Peyer's patch (tissue), 4 donors: ENCODE measurements at regions not wholly inside any gene's neighbourhood (a gene's known extent, or its start where the extent isn't known, plus 50 kb on each side); places are given as distances from the start of the nearest gene placed in this dataset.

ENCODE experiments used
- DNase-seq, 3 donors: peaks; one replicate each; pipeline ENCODE4 v3.0.0-alpha.2; 2017 to 2019
- H3K27ac ChIP-seq, 4 donors: fragments of 200-600 bp; sonication (generic); one replicate each; pipeline ENCODE4 v1.5.1; 2016 to 2019
- H3K27me3 ChIP-seq, 2 donors: fragments of 200-600 bp; sonication (generic); one replicate each; pipeline ENCODE4 v1.5.1; 2019
- H3K36me3 ChIP-seq, 3 donors: fragments of 200-600 bp; sonication (generic); one replicate each; pipeline ENCODE4 v1.5.1; 2016 to 2019
- H3K4me1 ChIP-seq, 4 donors: fragments of 200-600 bp; sonication (generic); one replicate each; pipeline ENCODE4 v1.5.1; 2016 to 2019
- H3K4me3 ChIP-seq, 4 donors: fragments of 200-600 bp; sonication (generic); 1 replicate in 3 of 4; 2 replicates in 1 of 4; pipeline ENCODE4 v1.5.1; 2016 to 2019; ENCODE audit warnings: mild to moderate bottlenecking in 1 of 4
- H3K9me3 ChIP-seq, 4 donors: fragments of 200-600 bp; sonication (generic); one replicate each; pipeline ENCODE4 v1.5.1; 2016 to 2019; ENCODE audit warnings: mild to moderate bottlenecking in 1 of 4
- CTCF ChIP-seq, 6 experiments: fragments of 450-650 bp in 4 of 6; fragments of 200-600 bp in 2 of 6; sonication (generic) in 1 of 6; IDR thresholded peaks; one replicate each; pipeline ENCODE4 v1.5.1; 2017 to 2019; ENCODE audit warnings: antibody characterized with exemption in 6 of 6, mild to moderate bottlenecking in 3 of 6, moderate library complexity in 1 of 6
- POLR2A ChIP-seq, 2 donors: fragments of 450-650 bp; IDR thresholded peaks; one replicate each; pipeline ENCODE4 v1.5.1; 2017; ENCODE audit warnings: antibody characterized with exemption in 2 of 2, mild to moderate bottlenecking in 2 of 2, moderate library complexity in 2 of 2

GRCh38 chr6:85322446-85323105 is 127.3 kb upstream of the NT5E start:
- H3K9me3 ChIP-seq, result peaks cover 0 to 8% (median 3%) of the 10 kb centered on the region in 4 donors
- no peak overlapping the region for H3K4me3 ChIP-seq
- H3K36me3 ChIP-seq, result no peaks in the 10 kb centered on the region
- no peak for TF ChIP-seq CTCF (IDR thresholded peaks at IDR 0.05)
- no peak for TF ChIP-seq POLR2A (IDR thresholded peaks at IDR 0.05)
- H3K27me3 ChIP-seq, result no peaks in the 10 kb centered on the region
- no peak overlapping the region for H3K27ac ChIP-seq
- DNase-seq, result no peak
- H3K4me1 ChIP-seq, result no peaks in the 10 kb centered on the region

- Histone ChIP-seq H3K4me1 (no peaks in the 10 kb centered on the region), H3K4me3 (no peak overlapping the region), H3K9me3 (peaks cover 0 to 8% (median 4%) of the 10 kb centered on the region in 4 donors), H3K27me3 (no peaks in the 10 kb centered on the region), H3K27ac (no peak overlapping the region), H3K36me3 (no peaks in the 10 kb centered on the region)
- TF ChIP-seq POLR2A (IDR thresholded peaks at IDR 0.05), result no peak
- TF ChIP-seq CTCF (IDR thresholded peaks at IDR 0.05), result no peak
- DNase-seq, result no peak
Measured at GRCh38 chr6:85321906-85322305, 128.0 kb upstream of the NT5E start.

- Histone ChIP-seq H3K9me3 (peaks cover 0 to 8% (median 4%) of the 10 kb centered on the region in 4 donors), H3K4me3 (no peak overlapping the region), H3K27me3 (no peaks in the 10 kb centered on the region), H3K36me3 (no peaks in the 10 kb centered on the region), H3K27ac (no peak overlapping the region), H3K4me1 (no peaks in the 10 kb centered on the region)
- DNase-seq, result no peak
- no peak for TF ChIP-seq CTCF (IDR thresholded peaks at IDR 0.05)
- no peak for TF ChIP-seq POLR2A (IDR thresholded peaks at IDR 0.05)
Measured at GRCh38 chr6:85314586-85314985, 135.3 kb upstream of the NT5E start.

GRCh38 chr6:85300581-85300980 is 149.3 kb upstream of the NT5E start:
- no peaks in the 10 kb centered on the region for H3K9me3 ChIP-seq

GRCh38 chr6:85298553-85298952 is 151.3 kb upstream of the NT5E start:
- Histone ChIP-seq H3K36me3 (no peaks in the 10 kb centered on the region), H3K4me1 (no peaks in the 10 kb centered on the region), H3K9me3 (no peaks in the 10 kb centered on the region), H3K27ac (no peak overlapping the region), H3K27me3 (no peaks in the 10 kb centered on the region), H3K4me3 (no peak overlapping the region)
- TF ChIP-seq CTCF (IDR thresholded peaks at IDR 0.05) (no peak), POLR2A (IDR thresholded peaks at IDR 0.05) (no peak)
- no peak for DNase-seq

More at GRCh38 chr6:85300581-85300980, 149.3 kb upstream of the NT5E start:
- DNase-seq, result no peak
- H3K36me3 ChIP-seq, result no peaks in the 10 kb centered on the region
- no peak overlapping the region for H3K4me3 ChIP-seq
- H3K4me1 ChIP-seq, result no peaks in the 10 kb centered on the region
- H3K27ac ChIP-seq, result no peak overlapping the region
- TF ChIP-seq CTCF (IDR thresholded peaks at IDR 0.05) (no peak), POLR2A (IDR thresholded peaks at IDR 0.05) (no peak)
- no peaks in the 10 kb centered on the region for H3K27me3 ChIP-seq

- Histone ChIP-seq H3K4me3 (no peak overlapping the region), H3K9me3 (no peaks in the 10 kb centered on the region), H3K36me3 (no peaks in the 10 kb centered on the region), H3K27me3 (no peaks in the 10 kb centered on the region), H3K4me1 (no peaks in the 10 kb centered on the region), H3K27ac (no peak overlapping the region)
- TF ChIP-seq CTCF (IDR thresholded peaks at IDR 0.05) (no peak), POLR2A (IDR thresholded peaks at IDR 0.05) (no peak)
- DNase-seq, result no peak
Measured at GRCh38 chr6:85291326-85291725, 158.6 kb upstream of the NT5E start.
